ENCODE measurements at regions not wholly inside any gene's neighbourhood (a gene's known extent, or its start where the extent isn't known, plus 50 kb on each side); places are given as distances from the start of the nearest gene placed in this dataset.

DNA sequence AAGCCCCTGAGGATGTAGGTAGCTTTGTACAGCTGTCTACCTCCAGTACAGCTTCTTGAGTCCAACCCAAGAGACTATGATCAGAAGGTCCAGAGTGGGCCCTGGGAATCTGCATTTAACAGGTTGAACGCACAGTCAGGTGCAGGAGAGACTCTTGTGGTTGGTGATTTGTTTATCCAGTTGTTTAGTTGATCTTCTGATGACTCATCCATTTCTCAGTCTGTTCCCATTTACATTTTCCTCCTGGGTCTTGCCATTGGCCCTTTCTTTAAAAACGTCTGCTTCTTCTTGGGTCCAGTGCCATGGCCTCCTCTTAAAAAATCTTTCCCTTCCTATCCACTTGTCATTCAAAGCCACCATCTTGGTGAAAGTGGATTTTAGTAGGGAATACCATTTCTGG lies 734.2 kb downstream of the MED13L start:
- TF ChIP-seq POLR2A (IDR thresholded peaks at IDR 0.05), result no peak
- TF ChIP-seq, protein P1, sequence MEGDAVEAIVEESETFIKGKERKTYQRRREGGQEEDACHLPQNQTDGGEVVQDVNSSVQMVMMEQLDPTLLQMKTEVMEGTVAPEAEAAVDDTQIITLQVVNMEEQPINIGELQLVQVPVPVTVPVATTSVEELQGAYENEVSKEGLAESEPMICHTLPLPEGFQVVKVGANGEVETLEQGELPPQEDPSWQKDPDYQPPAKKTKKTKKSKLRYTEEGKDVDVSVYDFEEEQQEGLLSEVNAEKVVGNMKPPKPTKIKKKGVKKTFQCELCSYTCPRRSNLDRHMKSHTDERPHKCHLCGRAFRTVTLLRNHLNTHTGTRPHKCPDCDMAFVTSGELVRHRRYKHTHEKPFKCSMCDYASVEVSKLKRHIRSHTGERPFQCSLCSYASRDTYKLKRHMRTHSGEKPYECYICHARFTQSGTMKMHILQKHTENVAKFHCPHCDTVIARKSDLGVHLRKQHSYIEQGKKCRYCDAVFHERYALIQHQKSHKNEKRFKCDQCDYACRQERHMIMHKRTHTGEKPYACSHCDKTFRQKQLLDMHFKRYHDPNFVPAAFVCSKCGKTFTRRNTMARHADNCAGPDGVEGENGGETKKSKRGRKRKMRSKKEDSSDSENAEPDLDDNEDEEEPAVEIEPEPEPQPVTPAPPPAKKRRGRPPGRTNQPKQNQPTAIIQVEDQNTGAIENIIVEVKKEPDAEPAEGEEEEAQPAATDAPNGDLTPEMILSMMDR (IDR thresholded peaks at IDR 0.05 in 4 of 5, conservative IDR thresholded peaks at IDR 0.05 in 1 of 5), result no peak

Data from gastrocnemius medialis (tissue), 4 donors.